ENCODE measurements at regions not wholly inside any gene's neighbourhood (a gene's known extent, or its start where the extent isn't known, plus 50 kb on each side); places are given as distances from the start of the nearest gene placed in this dataset.

DNA sequence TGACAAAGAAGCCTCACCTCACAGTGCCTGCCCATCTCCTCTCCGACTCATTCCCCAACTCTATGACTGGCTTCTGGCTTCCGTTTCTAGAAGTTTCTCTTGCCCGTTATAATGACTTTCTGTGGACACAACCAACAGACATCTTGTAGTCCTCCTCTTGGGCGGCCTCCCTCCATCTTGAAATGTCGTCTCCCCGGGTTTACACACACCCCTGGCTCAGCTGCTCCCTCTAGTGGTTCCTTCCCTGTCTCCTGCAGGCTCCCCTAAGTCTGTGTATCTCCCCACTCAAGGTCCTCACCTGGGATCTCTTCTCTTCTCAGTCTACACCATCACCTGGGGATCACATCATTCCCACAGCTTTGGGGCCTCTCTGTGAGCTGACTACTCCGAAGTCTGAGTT lies 123.4 kb upstream of the NEBL start:
- H4K20me1 ChIP-seq (ENCODE audit: insufficient read depth), result no peaks in the 10 kb centered on the region
- H3K4me2 ChIP-seq (ENCODE audit: low read length), result no peak overlapping the region
- no peaks in the 10 kb centered on the region for H3K27me3 ChIP-seq (ENCODE audit: insufficient read depth, low read depth, low read length)
- no peak for TF ChIP-seq TAF1 (IDR thresholded peaks at IDR 0.05; ENCODE audit: low read depth)
- no peak for TF ChIP-seq POLR2AphosphoS5 (IDR thresholded peaks at IDR 0.05)
- TF ChIP-seq EP300 (conservative IDR thresholded peaks at IDR 0.05; ENCODE audit: poor library complexity, severe bottlenecking), result no peak
- TF ChIP-seq RAD21 (conservative IDR thresholded peaks at IDR 0.05), result no peak
- no peak for TF ChIP-seq EZH2 (IDR thresholded peaks at IDR 0.05; ENCODE audit: borderline replicate concordance, insufficient read depth, low read length, poor library complexity, severe bottlenecking)
- TF ChIP-seq MXI1 (conservative IDR thresholded peaks at IDR 0.05; ENCODE audit: poor library complexity, severe bottlenecking), result no peak
- TF ChIP-seq SMC3 (conservative IDR thresholded peaks at IDR 0.05; ENCODE audit: poor library complexity), result no peak
- TF ChIP-seq, protein P1, sequence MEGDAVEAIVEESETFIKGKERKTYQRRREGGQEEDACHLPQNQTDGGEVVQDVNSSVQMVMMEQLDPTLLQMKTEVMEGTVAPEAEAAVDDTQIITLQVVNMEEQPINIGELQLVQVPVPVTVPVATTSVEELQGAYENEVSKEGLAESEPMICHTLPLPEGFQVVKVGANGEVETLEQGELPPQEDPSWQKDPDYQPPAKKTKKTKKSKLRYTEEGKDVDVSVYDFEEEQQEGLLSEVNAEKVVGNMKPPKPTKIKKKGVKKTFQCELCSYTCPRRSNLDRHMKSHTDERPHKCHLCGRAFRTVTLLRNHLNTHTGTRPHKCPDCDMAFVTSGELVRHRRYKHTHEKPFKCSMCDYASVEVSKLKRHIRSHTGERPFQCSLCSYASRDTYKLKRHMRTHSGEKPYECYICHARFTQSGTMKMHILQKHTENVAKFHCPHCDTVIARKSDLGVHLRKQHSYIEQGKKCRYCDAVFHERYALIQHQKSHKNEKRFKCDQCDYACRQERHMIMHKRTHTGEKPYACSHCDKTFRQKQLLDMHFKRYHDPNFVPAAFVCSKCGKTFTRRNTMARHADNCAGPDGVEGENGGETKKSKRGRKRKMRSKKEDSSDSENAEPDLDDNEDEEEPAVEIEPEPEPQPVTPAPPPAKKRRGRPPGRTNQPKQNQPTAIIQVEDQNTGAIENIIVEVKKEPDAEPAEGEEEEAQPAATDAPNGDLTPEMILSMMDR (IDR thresholded peaks at IDR 0.05; ENCODE audit: poor library complexity, severe bottlenecking), result no peak
- TF ChIP-seq, protein P2, sequence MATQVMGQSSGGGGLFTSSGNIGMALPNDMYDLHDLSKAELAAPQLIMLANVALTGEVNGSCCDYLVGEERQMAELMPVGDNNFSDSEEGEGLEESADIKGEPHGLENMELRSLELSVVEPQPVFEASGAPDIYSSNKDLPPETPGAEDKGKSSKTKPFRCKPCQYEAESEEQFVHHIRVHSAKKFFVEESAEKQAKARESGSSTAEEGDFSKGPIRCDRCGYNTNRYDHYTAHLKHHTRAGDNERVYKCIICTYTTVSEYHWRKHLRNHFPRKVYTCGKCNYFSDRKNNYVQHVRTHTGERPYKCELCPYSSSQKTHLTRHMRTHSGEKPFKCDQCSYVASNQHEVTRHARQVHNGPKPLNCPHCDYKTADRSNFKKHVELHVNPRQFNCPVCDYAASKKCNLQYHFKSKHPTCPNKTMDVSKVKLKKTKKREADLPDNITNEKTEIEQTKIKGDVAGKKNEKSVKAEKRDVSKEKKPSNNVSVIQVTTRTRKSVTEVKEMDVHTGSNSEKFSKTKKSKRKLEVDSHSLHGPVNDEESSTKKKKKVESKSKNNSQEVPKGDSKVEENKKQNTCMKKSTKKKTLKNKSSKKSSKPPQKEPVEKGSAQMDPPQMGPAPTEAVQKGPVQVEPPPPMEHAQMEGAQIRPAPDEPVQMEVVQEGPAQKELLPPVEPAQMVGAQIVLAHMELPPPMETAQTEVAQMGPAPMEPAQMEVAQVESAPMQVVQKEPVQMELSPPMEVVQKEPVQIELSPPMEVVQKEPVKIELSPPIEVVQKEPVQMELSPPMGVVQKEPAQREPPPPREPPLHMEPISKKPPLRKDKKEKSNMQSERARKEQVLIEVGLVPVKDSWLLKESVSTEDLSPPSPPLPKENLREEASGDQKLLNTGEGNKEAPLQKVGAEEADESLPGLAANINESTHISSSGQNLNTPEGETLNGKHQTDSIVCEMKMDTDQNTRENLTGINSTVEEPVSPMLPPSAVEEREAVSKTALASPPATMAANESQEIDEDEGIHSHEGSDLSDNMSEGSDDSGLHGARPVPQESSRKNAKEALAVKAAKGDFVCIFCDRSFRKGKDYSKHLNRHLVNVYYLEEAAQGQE (IDR thresholded peaks at IDR 0.05; ENCODE audit: borderline replicate concordance), result no peak
- H3K79me2 ChIP-seq (replicated peaks; ENCODE audit: insufficient read depth, low read length), result no peaks in the 10 kb centered on the region
- H2AFZ ChIP-seq (ENCODE audit: low read depth, low read length), result no peak overlapping the region
- H3K36me3 ChIP-seq (ENCODE audit: insufficient read depth, low read length), result no peaks in the 10 kb centered on the region
- no peaks in the 10 kb centered on the region for H3F3A ChIP-seq (ENCODE audit: insufficient read depth, low read length, poor library complexity, severe bottlenecking)
- H3K4me3 ChIP-seq (ENCODE audit: low read length), result no peak overlapping the region
- H3K9me2 ChIP-seq (ENCODE audit: insufficient read depth, low read length), result no peaks in the 10 kb centered on the region
- no peaks in the 10 kb centered on the region for H3K9me3 ChIP-seq (ENCODE audit: low read length)
- H3K27ac ChIP-seq (ENCODE audit: low read length), result no peak overlapping the region
- no peak overlapping the region for H3K9ac ChIP-seq (ENCODE audit: low read length)

DNA sequence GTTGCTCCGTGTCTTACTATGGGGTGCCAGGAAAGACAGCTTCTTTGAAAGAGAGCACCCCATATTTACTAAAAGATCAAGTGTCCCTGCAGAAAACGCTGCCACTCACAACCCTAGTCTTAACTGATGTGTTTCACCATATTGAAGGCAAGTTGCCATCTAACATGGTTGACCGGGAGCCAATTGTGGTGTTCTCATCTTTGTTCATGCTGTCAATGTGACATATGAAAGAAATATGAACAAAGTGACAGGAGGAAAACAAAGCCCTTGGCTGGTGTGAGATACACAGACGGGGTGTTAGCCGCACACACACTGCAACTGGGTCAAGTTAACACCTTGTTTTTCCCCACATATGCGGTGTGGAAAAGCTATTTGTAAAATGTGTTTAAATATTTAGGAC lies 122.3 kb upstream of the NEBL start:
- no peaks in the 10 kb centered on the region for H3K27me3 ChIP-seq (ENCODE audit: insufficient read depth, low read depth, low read length)
- no peaks in the 10 kb centered on the region for H3K36me3 ChIP-seq (ENCODE audit: insufficient read depth, low read length)
- H3K9me3 ChIP-seq (ENCODE audit: low read length), result no peaks in the 10 kb centered on the region
- no peak overlapping the region for H3K4me2 ChIP-seq (ENCODE audit: low read length)
- no peaks in the 10 kb centered on the region for H4K20me1 ChIP-seq (ENCODE audit: insufficient read depth)
- H3K9ac ChIP-seq (ENCODE audit: low read length), result no peak overlapping the region
- no peak overlapping the region for H3K4me3 ChIP-seq (ENCODE audit: low read length)
- no peaks in the 10 kb centered on the region for H3F3A ChIP-seq (ENCODE audit: insufficient read depth, low read length, poor library complexity, severe bottlenecking)
- H3K27ac ChIP-seq (ENCODE audit: low read length), result no peak overlapping the region
- H3K79me2 ChIP-seq (replicated peaks; ENCODE audit: insufficient read depth, low read length), result no peaks in the 10 kb centered on the region
- H3K9me2 ChIP-seq (ENCODE audit: insufficient read depth, low read length), result no peaks in the 10 kb centered on the region
- TF ChIP-seq, protein P2 (IDR thresholded peaks at IDR 0.05; ENCODE audit: borderline replicate concordance), result no peak
- TF ChIP-seq EP300 (conservative IDR thresholded peaks at IDR 0.05; ENCODE audit: poor library complexity, severe bottlenecking) (no peak), SMC3 (conservative IDR thresholded peaks at IDR 0.05; ENCODE audit: poor library complexity) (no peak), RAD21 (conservative IDR thresholded peaks at IDR 0.05) (no peak), EZH2 (IDR thresholded peaks at IDR 0.05; ENCODE audit: borderline replicate concordance, insufficient read depth, low read length, poor library complexity, severe bottlenecking) (no peak), POLR2AphosphoS5 (IDR thresholded peaks at IDR 0.05) (no peak), TAF1 (IDR thresholded peaks at IDR 0.05; ENCODE audit: low read depth) (no peak), MXI1 (conservative IDR thresholded peaks at IDR 0.05; ENCODE audit: poor library complexity, severe bottlenecking) (no peak)
- TF ChIP-seq, protein P1 (IDR thresholded peaks at IDR 0.05; ENCODE audit: poor library complexity, severe bottlenecking), result no peak
- no peak overlapping the region for H2AFZ ChIP-seq (ENCODE audit: low read depth, low read length)
